ENCODE measurements at regions not wholly inside any gene's neighbourhood (a gene's known extent, or its start where the extent isn't known, plus 50 kb on each side); places are given as distances from the start of the nearest gene placed in this dataset.

GRCh38 chr19:34834472-34835061, 61.6 kb upstream of the ZNF599 start:
- Histone ChIP-seq H3K27ac (ENCODE audit: low read length) (no peak overlapping the region), H3K27me3 (ENCODE audit: control insufficient read depth, insufficient read depth, low read length) (no peaks in the 10 kb centered on the region), H3K36me3 (ENCODE audit: control insufficient read depth, insufficient read depth, low read length) (no peaks in the 10 kb centered on the region), H3K9me3 (ENCODE audit: control insufficient read depth, insufficient read depth, low read length) (no peaks in the 10 kb centered on the region), H3K4me3 (ENCODE audit: low read length) (no peak overlapping the region), H3K4me1 (ENCODE audit: control insufficient read depth, insufficient read depth, low read length) (peaks cover 7% of the 10 kb centered on the region)
- Mint-ChIP-seq H3K27ac (no peak overlapping the region), H3K4me3 (no peak overlapping the region), H3K36me3 (no peaks in the 10 kb centered on the region), H3K27me3 (ENCODE audit: low read depth in 2 of 2) (peaks cover 0 to 3% of the 10 kb centered on the region in 2 donors), H3K4me1 (peaks cover 16 to 35% of the 10 kb centered on the region in 2 donors), H3K9me3 (no peaks in the 10 kb centered on the region)
- DNase-seq (no peak), ATAC-seq (no peak)
- TF ChIP-seq, protein P1, sequence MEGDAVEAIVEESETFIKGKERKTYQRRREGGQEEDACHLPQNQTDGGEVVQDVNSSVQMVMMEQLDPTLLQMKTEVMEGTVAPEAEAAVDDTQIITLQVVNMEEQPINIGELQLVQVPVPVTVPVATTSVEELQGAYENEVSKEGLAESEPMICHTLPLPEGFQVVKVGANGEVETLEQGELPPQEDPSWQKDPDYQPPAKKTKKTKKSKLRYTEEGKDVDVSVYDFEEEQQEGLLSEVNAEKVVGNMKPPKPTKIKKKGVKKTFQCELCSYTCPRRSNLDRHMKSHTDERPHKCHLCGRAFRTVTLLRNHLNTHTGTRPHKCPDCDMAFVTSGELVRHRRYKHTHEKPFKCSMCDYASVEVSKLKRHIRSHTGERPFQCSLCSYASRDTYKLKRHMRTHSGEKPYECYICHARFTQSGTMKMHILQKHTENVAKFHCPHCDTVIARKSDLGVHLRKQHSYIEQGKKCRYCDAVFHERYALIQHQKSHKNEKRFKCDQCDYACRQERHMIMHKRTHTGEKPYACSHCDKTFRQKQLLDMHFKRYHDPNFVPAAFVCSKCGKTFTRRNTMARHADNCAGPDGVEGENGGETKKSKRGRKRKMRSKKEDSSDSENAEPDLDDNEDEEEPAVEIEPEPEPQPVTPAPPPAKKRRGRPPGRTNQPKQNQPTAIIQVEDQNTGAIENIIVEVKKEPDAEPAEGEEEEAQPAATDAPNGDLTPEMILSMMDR (IDR thresholded peaks at IDR 0.05), result no peak
- 87% methylated on average over 7 of the region's 7 CpGs for WGBS (ENCODE audit: insufficient coverage)
- intact Hi-C loops (cut with micrococcal nuclease), result no loop called here

DNA sequence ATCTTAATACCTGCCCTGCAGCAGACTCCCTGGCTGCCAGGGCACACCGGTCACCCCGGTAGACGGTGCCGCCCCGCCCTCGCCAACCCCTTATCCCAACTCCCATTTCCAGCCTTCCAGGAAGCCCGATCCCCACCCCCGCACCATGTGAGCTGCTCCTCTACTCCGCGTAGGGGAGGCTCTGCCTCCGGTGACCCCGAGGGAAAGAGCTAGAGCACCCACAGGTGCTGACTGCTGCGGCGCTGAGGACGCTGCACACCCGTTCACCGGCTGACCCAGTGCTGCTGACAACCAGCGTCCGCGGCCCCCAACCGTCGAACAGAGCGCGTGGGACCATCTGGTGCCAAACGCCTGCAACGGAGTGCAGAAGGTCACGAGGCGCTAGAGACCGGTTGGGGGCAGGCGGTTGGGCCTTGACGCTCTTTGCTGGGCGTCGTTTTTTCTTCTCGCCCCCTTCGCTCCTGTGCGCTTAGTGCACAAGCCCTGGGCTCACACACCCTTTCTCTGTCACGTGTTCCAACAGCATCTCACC, 59.6 kb upstream of the ZNF599 start:
- intact Hi-C loops (cut with micrococcal nuclease), result no loop called here
- 92% methylated on average over 37 of the region's 37 CpGs for WGBS (ENCODE audit: insufficient coverage)
- DNase-seq (no peak), ATAC-seq (no peak)
- H3K9me3 Mint-ChIP-seq, result no peaks in the 10 kb centered on the region
- Histone ChIP-seq H3K27ac (ENCODE audit: low read length) (no peak overlapping the region), H3K27me3 (ENCODE audit: control insufficient read depth, insufficient read depth, low read length) (no peaks in the 10 kb centered on the region), H3K4me3 (ENCODE audit: low read length) (no peak overlapping the region), H3K36me3 (ENCODE audit: control insufficient read depth, insufficient read depth, low read length) (no peaks in the 10 kb centered on the region), H3K4me1 (ENCODE audit: control insufficient read depth, insufficient read depth, low read length) (no peaks in the 10 kb centered on the region), H3K9me3 (ENCODE audit: control insufficient read depth, insufficient read depth, low read length) (no peaks in the 10 kb centered on the region)
- no peak overlapping the region for H3K4me3 Mint-ChIP-seq
- TF ChIP-seq, protein P1 (IDR thresholded peaks at IDR 0.05), result no peak
- no peaks in the 10 kb centered on the region for H3K36me3 Mint-ChIP-seq
- H3K4me1 Mint-ChIP-seq, result peaks cover 6 to 25% of the 10 kb centered on the region in 2 donors
- H3K27ac Mint-ChIP-seq, result peak overlapping the region in 1 of 2 donors; percentile 49
- H3K27me3 Mint-ChIP-seq (ENCODE audit: low read depth in 2 of 2), result no peaks in the 10 kb centered on the region

GRCh38 chr19:34831714-34832113, 58.7 kb upstream of the ZNF599 start:
- H3K27me3 ChIP-seq (ENCODE audit: control insufficient read depth, insufficient read depth, low read length), result no peaks in the 10 kb centered on the region
- H3K36me3 ChIP-seq (ENCODE audit: control insufficient read depth, insufficient read depth, low read length), result no peaks in the 10 kb centered on the region
- no peak for ATAC-seq
- Mint-ChIP-seq H3K4me3 (no peak overlapping the region), H3K4me1 (peaks cover 6 to 19% of the 10 kb centered on the region in 2 donors), H3K9me3 (no peaks in the 10 kb centered on the region), H3K36me3 (no peaks in the 10 kb centered on the region), H3K27me3 (ENCODE audit: low read depth in 2 of 2) (no peaks in the 10 kb centered on the region), H3K27ac (no peak overlapping the region)
- TF ChIP-seq, protein P1 (IDR thresholded peaks at IDR 0.05), result no peak
- H3K9me3 ChIP-seq (ENCODE audit: control insufficient read depth, insufficient read depth, low read length), result no peaks in the 10 kb centered on the region
- no peak overlapping the region for H3K4me3 ChIP-seq (ENCODE audit: low read length)
- intact Hi-C loops (cut with micrococcal nuclease), result no loop called here
- 85% methylated on average over 5 of the region's 5 CpGs for WGBS (ENCODE audit: insufficient coverage)
- no peaks in the 10 kb centered on the region for H3K4me1 ChIP-seq (ENCODE audit: control insufficient read depth, insufficient read depth, low read length)
- no peak overlapping the region for H3K27ac ChIP-seq (ENCODE audit: low read length)
- no peak for DNase-seq

- H3K36me3 Mint-ChIP-seq, result no peaks in the 10 kb centered on the region
- H3K4me1 ChIP-seq (ENCODE audit: control insufficient read depth, insufficient read depth, low read length), result no peaks in the 10 kb centered on the region
- no peak overlapping the region for H3K27ac Mint-ChIP-seq
- intact Hi-C loops (cut with micrococcal nuclease), result no loop called here
- peaks cover 6 to 22% of the 10 kb centered on the region in 2 donors for H3K4me1 Mint-ChIP-seq
- WGBS (ENCODE audit: insufficient coverage), result no CpG with 5 or more reads among the region's 3 CpGs
- ATAC-seq (no peak), DNase-seq (no peak)
- no peaks in the 10 kb centered on the region for H3K36me3 ChIP-seq (ENCODE audit: control insufficient read depth, insufficient read depth, low read length)
- no peaks in the 10 kb centered on the region for H3K9me3 ChIP-seq (ENCODE audit: control insufficient read depth, insufficient read depth, low read length)
- H3K27ac ChIP-seq (ENCODE audit: low read length), result no peak overlapping the region
- TF ChIP-seq, protein P1 (IDR thresholded peaks at IDR 0.05), result no peak
- H3K27me3 Mint-ChIP-seq (ENCODE audit: low read depth in 2 of 2), result no peaks in the 10 kb centered on the region
- H3K4me3 ChIP-seq (ENCODE audit: low read length), result no peak overlapping the region
- H3K4me3 Mint-ChIP-seq, result no peak overlapping the region
- no peaks in the 10 kb centered on the region for H3K9me3 Mint-ChIP-seq
- H3K27me3 ChIP-seq (ENCODE audit: control insufficient read depth, insufficient read depth, low read length), result no peaks in the 10 kb centered on the region
These were observed 55.1 kb upstream of the ZNF599 start for GRCh38 chr19:34828156-34828555.

Data from natural killer cell (primary cell).